MM.1S (cell line): ENCODE measurements at regions not wholly inside any gene's neighbourhood (a gene's known extent, or its start where the extent isn't known, plus 50 kb on each side); places are given as distances from the start of the nearest gene placed in this dataset.

Source experiments
- DNase-seq: peaks from one replicate; pipeline ENCODE4 v3.0.0-alpha.2; 2015
- H2AFZ ChIP-seq: fragments of 300-600 bp; sonication (generic); 2 replicates; pipeline ENCODE4 v1.6.0; 2016; ENCODE audit warnings: antibody characterized with exemption, low read length
- H3F3A ChIP-seq: fragments of 300-600 bp; sonication (generic); 2 replicates; pipeline ENCODE4 v1.6.1; 2016; ENCODE audit warnings: mild to moderate bottlenecking, antibody characterized with exemption, low read length, moderate library complexity, mixed read lengths; ENCODE audit not compliant: insufficient read depth
- H3K27ac ChIP-seq: fragments of 300-600 bp; sonication (generic); 2 replicates; pipeline ENCODE4 v1.5.1; 2016; ENCODE audit warnings: mild to moderate bottlenecking, low read length
- H3K27me3 ChIP-seq: fragments of 300-600 bp; sonication (generic); replicated peaks from 2 replicates; pipeline ENCODE4 v1.6.0; 2016; ENCODE audit warnings: low read length; ENCODE audit not compliant: insufficient read depth
- H3K36me3 ChIP-seq: fragments of 300-600 bp; sonication (generic); replicated peaks from 2 replicates; pipeline ENCODE4 v1.6.1; 2016; ENCODE audit warnings: mild to moderate bottlenecking, low read length, mixed read lengths; ENCODE audit not compliant: insufficient read depth
- H3K4me1 ChIP-seq: fragments of 300-600 bp; sonication (generic); 2 replicates; pipeline ENCODE4 v1.6.1; 2016; ENCODE audit warnings: low read length, mixed read lengths
- H3K4me2 ChIP-seq: fragments of 300-600 bp; sonication (generic); 2 replicates; pipeline ENCODE4 v1.6.0; 2016; ENCODE audit warnings: low read depth, low read length
- H3K4me3 ChIP-seq: fragments of 300-600 bp; sonication (generic); 2 replicates; pipeline ENCODE4 v1.5.1; 2016; ENCODE audit warnings: low read length, mixed read lengths
- H3K79me2 ChIP-seq: fragments of 300-600 bp; sonication (generic); 2 replicates; pipeline ENCODE4 v1.6.1; 2016; ENCODE audit warnings: mixed run types, low read length, mixed read lengths
- H3K9ac ChIP-seq: fragments of 300-600 bp; sonication (generic); 2 replicates; pipeline ENCODE4 v1.6.1; 2016; ENCODE audit warnings: low read length, mixed read lengths
- H3K9me2 ChIP-seq: fragments of 300-600 bp; sonication (generic); replicated peaks from 2 replicates; pipeline ENCODE4 v1.6.1; 2016; ENCODE audit warnings: mild to moderate bottlenecking, low read length, mixed read lengths; ENCODE audit not compliant: insufficient read depth
- H3K9me3 ChIP-seq: fragments of 300-600 bp; sonication (generic); replicated peaks from 2 replicates; pipeline ENCODE4 v1.6.1; 2016; ENCODE audit warnings: mild to moderate bottlenecking, low read length, mixed read lengths; ENCODE audit not compliant: insufficient read depth
- H4K20me1 ChIP-seq: fragments of 300-600 bp; sonication (generic); 2 replicates; pipeline ENCODE4 v1.6.1; 2016; ENCODE audit warnings: mild to moderate bottlenecking, low read length, moderate library complexity, mixed read lengths; ENCODE audit not compliant: insufficient read depth
- CTCF ChIP-seq: fragments of 300-600 bp; sonication (generic); IDR thresholded peaks from 2 replicates; pipeline ENCODE4 v1.5.1; 2016; ENCODE audit warnings: antibody characterized with exemption, low read length, mixed read lengths
- EZH2 ChIP-seq: fragments of 300-600 bp; sonication (generic); optimal IDR thresholded peaks from 2 replicates; pipeline ENCODE3; 2017; ENCODE audit warnings: low read depth, mild to moderate bottlenecking, antibody characterized with exemption, low read length, mixed read lengths
- EZH2phosphoT487 ChIP-seq: fragments of 300-600 bp; sonication (generic); IDR thresholded peaks from 2 replicates; pipeline ENCODE4 v1.6.1; 2018; ENCODE audit warnings: antibody characterized with exemption, low read length

- Histone ChIP-seq H3K27me3 (no peaks in the 10 kb centered on the region), H3K9me2 (no peaks in the 10 kb centered on the region), H3K4me1 (peaks cover 30% of the 10 kb centered on the region), H3K9me3 (no peaks in the 10 kb centered on the region), H3K79me2 (peaks cover 51% of the 10 kb centered on the region), H3K4me2 (no peak overlapping the region), H3K4me3 (no peak overlapping the region), H3K27ac (no peak overlapping the region), H3F3A (peaks cover 11% of the 10 kb centered on the region; the same call in 1 of the 2 replicates), H2AFZ (no peak overlapping the region), H4K20me1 (no peaks in the 10 kb centered on the region), H3K36me3 (no peaks in the 10 kb centered on the region), H3K9ac (no peak overlapping the region)
- DNase-seq, result no peak
- TF ChIP-seq EZH2phosphoT487 (no peak), EZH2 (no peak), CTCF (no peak)
Measured at GRCh38 chr13:74056801-74057542, 77.2 kb downstream of the KLF12 start.

- Histone ChIP-seq H3K79me2 (peaks cover 49% of the 10 kb centered on the region), H3K27me3 (no peaks in the 10 kb centered on the region), H3K4me2 (no peak overlapping the region), H3F3A (no peaks in the 10 kb centered on the region), H3K4me1 (peaks cover 16% of the 10 kb centered on the region), H3K27ac (no peak overlapping the region), H3K4me3 (no peak overlapping the region), H3K36me3 (no peaks in the 10 kb centered on the region), H4K20me1 (no peaks in the 10 kb centered on the region), H3K9ac (no peak overlapping the region), H3K9me2 (no peaks in the 10 kb centered on the region), H2AFZ (no peak overlapping the region), H3K9me3 (no peaks in the 10 kb centered on the region)
- no peak for TF ChIP-seq CTCF
- TF ChIP-seq EZH2phosphoT487, result no peak
- no peak for TF ChIP-seq EZH2
- DNase-seq, result no peak
Measured at GRCh38 chr13:74052402-74052928, 81.7 kb downstream of the KLF12 start.

DNA sequence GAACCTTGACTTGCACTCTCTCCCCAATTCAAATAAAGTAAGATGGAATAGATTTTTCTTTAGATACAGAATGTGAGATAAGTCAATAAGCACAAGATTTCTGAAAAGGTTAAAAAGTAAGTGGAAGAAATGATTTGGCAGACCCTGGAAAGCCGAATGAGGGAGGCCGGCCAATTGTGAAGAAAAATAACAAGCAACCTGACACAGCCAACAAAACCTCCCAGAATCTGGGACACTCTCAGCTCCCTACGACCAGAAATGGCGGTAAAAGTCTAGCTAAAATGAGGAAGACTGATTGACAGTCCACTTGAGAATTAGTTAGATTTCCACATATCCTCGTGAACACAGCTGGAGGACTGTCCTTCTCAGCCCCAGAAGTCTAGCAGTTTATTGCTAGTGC, 85.4 kb downstream of the KLF12 start:
- Histone ChIP-seq H3K36me3 (no peaks in the 10 kb centered on the region), H3F3A (no peaks in the 10 kb centered on the region), H3K4me2 (no peak overlapping the region), H3K27ac (no peak overlapping the region), H3K27me3 (no peaks in the 10 kb centered on the region), H3K4me3 (no peak overlapping the region), H3K9ac (no peak overlapping the region), H3K79me2 (peaks cover 35% of the 10 kb centered on the region; the same call in 1 of the 2 replicates), H3K4me1 (no peaks in the 10 kb centered on the region), H4K20me1 (no peaks in the 10 kb centered on the region), H2AFZ (no peak overlapping the region), H3K9me3 (no peaks in the 10 kb centered on the region), H3K9me2 (no peaks in the 10 kb centered on the region)
- no peak for DNase-seq
- TF ChIP-seq EZH2phosphoT487, result no peak
- no peak for TF ChIP-seq EZH2
- no peak for TF ChIP-seq CTCF
